AG04450 (cell line): ENCODE measurements at regions not wholly inside any gene's neighbourhood (a gene's known extent, or its start where the extent isn't known, plus 50 kb on each side); places are given as distances from the start of the nearest gene placed in this dataset.

Experiments used
- CTCF ChIA-PET: fragments of 300-600, 350-600 bp; formaldehyde crosslinking; extraction: SDS; loops from one replicate; lab custom pipeline; 2022; ENCODE audit warnings: antibody characterized with exemption, inconsistent platforms; lab: Charles Lee
- POLR2A ChIA-PET: fragments of 350-600 bp; formaldehyde crosslinking; extraction: SDS; loops from one replicate; lab custom pipeline; 2021; ENCODE audit warnings: antibody characterized with exemption, inconsistent platforms; lab: Yijun Ruan, JAX
- DNase-seq: peaks from one replicate; pipeline ENCODE4 v3.0.0-alpha.2; 2011; ENCODE audit warnings: low read depth, low spot score
- H3K27ac ChIP-seq: one replicate; pipeline ENCODE4 v1.5.1; 2012; ENCODE audit warnings: low read depth, low read length, control low read depth
- H3K27me3 ChIP-seq: one replicate; pipeline ENCODE4 v1.6.0; 2012; ENCODE audit warnings: low read length; ENCODE audit not compliant: control insufficient read depth, insufficient read depth
- H3K4me3 ChIP-seq: 2 replicates; pipeline ENCODE4 v1.5.1; 2011; ENCODE audit warnings: mild to moderate bottlenecking, low read depth, low read length, control low read depth
- H3K9me3 ChIP-seq: 2 replicates; pipeline ENCODE4 v1.5.1; 2012; ENCODE audit warnings: low read length; ENCODE audit not compliant: control insufficient read depth, insufficient read depth
- CTCF ChIP-seq: IDR thresholded peaks from 2 replicates; pipeline ENCODE4 v1.5.1; 2011; ENCODE audit warnings: low read depth, low read length, control low read depth, inconsistent platforms

DNA sequence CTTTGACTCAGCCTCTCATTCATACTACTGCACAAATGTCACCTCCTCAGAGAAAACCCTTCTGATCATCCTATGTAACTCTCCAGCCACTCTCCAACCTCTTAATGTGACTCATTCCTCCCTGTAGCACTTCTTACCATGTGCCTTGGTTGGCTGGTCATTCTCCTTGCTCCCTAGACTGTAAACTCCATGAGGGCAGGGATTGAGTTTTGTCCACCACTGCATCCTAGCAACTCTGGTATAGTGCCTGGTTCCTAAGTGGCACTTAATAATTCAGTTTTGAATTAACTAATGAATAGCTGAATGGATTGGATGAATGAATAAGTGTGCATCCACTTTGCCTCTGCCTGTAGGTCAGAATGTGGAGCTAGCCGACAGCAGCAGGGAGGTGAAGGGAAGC lies 202.5 kb upstream of the HES1 start:
- Histone ChIP-seq H3K27ac (no peak overlapping the region), H3K9me3 (no peaks in the 10 kb centered on the region), H3K27me3 (peaks cover 16% of the 10 kb centered on the region), H3K4me3 (no peak overlapping the region)
- ChIA-PET POLR2A (no interaction called here), CTCF (no interaction called here)
- DNase-seq = no peak
- TF ChIP-seq CTCF = no peak

GRCh38 chr3:193935916-193936315 lies 200.0 kb upstream of the HES1 start:
- ChIA-PET CTCF (interaction anchor here (0.7 kb wide), 1 partner anchor 147 kb away, joined by 3 read pairs; no protein-coding TSS in a partner anchor), POLR2A (no interaction called here)
- TF ChIP-seq CTCF = no peak
- Histone ChIP-seq H3K27me3 (peaks cover 27% of the 10 kb centered on the region), H3K27ac (no peak overlapping the region), H3K4me3 (no peak overlapping the region), H3K9me3 (no peaks in the 10 kb centered on the region)
- no peak for DNase-seq

DNA sequence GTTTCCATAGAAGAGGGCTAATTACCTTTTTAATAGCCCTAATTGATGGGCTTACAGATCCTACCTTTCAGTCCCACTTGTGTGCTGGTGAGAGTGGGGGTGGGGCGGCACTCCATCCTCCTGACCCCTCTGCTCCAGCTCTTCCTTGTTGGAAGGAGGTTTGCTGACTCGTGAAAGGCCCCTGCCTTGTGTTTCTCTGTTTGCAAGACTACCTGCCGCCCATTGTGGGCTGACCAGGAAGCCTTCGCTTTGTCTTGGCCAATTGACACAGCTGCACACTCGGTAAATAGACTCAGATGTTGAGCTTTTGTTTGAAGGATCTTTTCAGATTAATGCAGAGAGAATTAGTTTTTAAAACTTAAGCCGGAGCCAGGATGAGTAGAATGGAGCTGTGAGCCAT lies 197.3 kb upstream of the HES1 start:
- no peak for DNase-seq
- Histone ChIP-seq H3K27me3 (peaks cover 34% of the 10 kb centered on the region), H3K9me3 (no peaks in the 10 kb centered on the region), H3K4me3 (no peak overlapping the region), H3K27ac (no peak overlapping the region)
- CTCF ChIA-PET = no interaction called here
- TF ChIP-seq CTCF = no peak
- POLR2A ChIA-PET = no interaction called here

GRCh38 chr3:193939527-193939926 lies 196.4 kb upstream of the HES1 start:
- peaks cover 43% of the 10 kb centered on the region for H3K27me3 ChIP-seq
- no peak for DNase-seq
- H3K27ac ChIP-seq = no peak overlapping the region
- ChIA-PET POLR2A (no interaction called here), CTCF (no interaction called here)
- H3K9me3 ChIP-seq = no peaks in the 10 kb centered on the region
- no peak overlapping the region for H3K4me3 ChIP-seq
- TF ChIP-seq CTCF = no peak

DNA sequence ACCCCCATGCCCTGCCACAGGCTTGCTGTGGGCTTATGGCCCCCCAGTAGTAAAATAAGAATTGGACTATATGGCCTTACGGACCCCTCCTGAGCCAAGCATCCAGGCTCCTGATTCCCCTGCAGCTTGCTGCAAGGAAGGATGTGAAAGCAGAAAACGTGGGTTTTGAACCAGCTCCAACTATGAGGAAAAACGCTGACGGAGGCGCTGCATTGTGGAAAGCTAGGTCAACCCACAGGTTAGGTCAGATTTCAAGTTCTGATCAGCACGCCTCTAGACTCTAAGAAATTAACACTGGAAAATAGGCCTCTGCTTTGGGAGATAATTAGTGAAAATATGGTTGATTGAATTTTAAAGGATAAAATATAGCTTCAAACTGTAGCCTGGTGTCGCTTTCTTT lies 195.4 kb upstream of the HES1 start:
- H3K27me3 ChIP-seq = peaks cover 38% of the 10 kb centered on the region
- TF ChIP-seq CTCF = no peak
- CTCF ChIA-PET = no interaction called here
- H3K4me3 ChIP-seq = no peak overlapping the region
- DNase-seq = no peak
- POLR2A ChIA-PET = no interaction called here
- H3K27ac ChIP-seq = no peak overlapping the region
- H3K9me3 ChIP-seq = no peaks in the 10 kb centered on the region
